Stimulated activated CD4-positive, alpha-beta T cell treated with anti-CD3 and anti-CD28 coated beads, Interleukin-2, amount 100 ng/mL, for 4 hours (primary cell): ENCODE measurements at regions not wholly inside any gene's neighbourhood (a gene's known extent, or its start where the extent isn't known, plus 50 kb on each side); places are given as distances from the start of the nearest gene placed in this dataset.
"Not testable (repeated sequence)": the region's sequence is repeated elsewhere in the genome, so short reads cannot be mapped to it uniquely, and the experiment has no call there.

Source experiments
- DNase-seq: peaks from one replicate; pipeline ENCODE4 v3.0.0-alpha.2; 2020; ENCODE audit warnings: low read depth

GRCh38 chr4:13903061-13903460 is 275.5 kb upstream of the BOD1L1 start:
- DNase-seq = no peak

GRCh38 chr4:13903901-13904300 is 276.4 kb upstream of the BOD1L1 start:
- no peak for DNase-seq

- no peak for DNase-seq
Measured at GRCh38 chr4:13905543-13905942, 278.0 kb upstream of the BOD1L1 start.

GRCh38 chr4:13906727-13907126 is 279.2 kb upstream of the BOD1L1 start:
- no peak for DNase-seq

- DNase-seq = no peak
Measured at GRCh38 chr4:13907255-13907751, 279.8 kb upstream of the BOD1L1 start.

GRCh38 chr4:13908455-13908854 is 280.9 kb upstream of the BOD1L1 start:
- no peak for DNase-seq

GRCh38 chr4:13910556-13910955 is 283.0 kb upstream of the BOD1L1 start:
- no peak for DNase-seq

- DNase-seq = no peak
Measured at GRCh38 chr4:13911256-13911655, 283.7 kb upstream of the BOD1L1 start.

- DNase-seq = no peak
Measured at GRCh38 chr4:13912436-13912925, 285.0 kb upstream of the BOD1L1 start.

GRCh38 chr4:13912966-13913365 is 285.4 kb upstream of the BOD1L1 start:
- DNase-seq = no peak

GRCh38 chr4:13917015-13917414 is 289.5 kb upstream of the BOD1L1 start:
- DNase-seq = no peak

- no peak for DNase-seq
Measured at GRCh38 chr4:13918110-13918509, 290.6 kb upstream of the BOD1L1 start.

- no peak for DNase-seq
Measured at GRCh38 chr4:13918991-13919441, 291.5 kb upstream of the BOD1L1 start.

GRCh38 chr4:13920111-13920875 is 292.8 kb upstream of the BOD1L1 start:
- DNase-seq = no peak

- DNase-seq = no peak
Measured at GRCh38 chr4:13920901-13921300, 293.4 kb upstream of the BOD1L1 start.

GRCh38 chr4:13921805-13922204 is 294.3 kb upstream of the BOD1L1 start:
- DNase-seq = no peak

- DNase-seq = no peak
Measured at GRCh38 chr4:13922459-13922858, 294.9 kb upstream of the BOD1L1 start.

- no peak for DNase-seq
Measured at GRCh38 chr4:13922873-13923645, 295.5 kb upstream of the BOD1L1 start.

- not testable (repeated sequence) for DNase-seq
Measured at GRCh38 chr4:13924900-13925299, 297.4 kb upstream of the BOD1L1 start.

- DNase-seq = no peak
Measured at GRCh38 chr4:13928214-13928613, 300.7 kb upstream of the BOD1L1 start.

GRCh38 chr4:13930155-13930554 is 302.6 kb upstream of the BOD1L1 start:
- no peak for DNase-seq

- DNase-seq = no peak
Measured at GRCh38 chr4:13933191-13933590, 305.7 kb upstream of the BOD1L1 start.

- DNase-seq = no peak
Measured at GRCh38 chr4:13938299-13938698, 310.8 kb upstream of the BOD1L1 start.
